Gastroesophageal sphincter (tissue), 4 donors: ENCODE measurements at regions not wholly inside any gene's neighbourhood (a gene's known extent, or its start where the extent isn't known, plus 50 kb on each side); places are given as distances from the start of the nearest gene placed in this dataset.

ENCODE experiments used
- ATAC-seq: fragments of 150-250 bp; one replicate; pipeline ENCODE4 v1.9.1; 2016; ENCODE audit warnings: mild to moderate bottlenecking, moderate library complexity
- H3K27ac ChIP-seq, 4 donors: fragments of 200-600 bp; sonication (generic) in 3 of 4; 1 replicate in 3 of 4; 2 replicates in 1 of 4; pipeline ENCODE4 v1.5.1; 2016 to 2019
- H3K27me3 ChIP-seq: fragments of 200-600 bp; sonication (generic); one replicate; pipeline ENCODE4 v1.5.1; 2019
- H3K36me3 ChIP-seq, 2 donors: fragments of 200-600 bp; sonication (generic); one replicate each; pipeline ENCODE4 v1.5.1; 2019; ENCODE audit warnings: control low read depth in 1 of 2
- H3K4me1 ChIP-seq, 3 donors: fragments of 200-600 bp; sonication (generic); 1 replicate in 2 of 3; 2 replicates in 1 of 3; pipeline ENCODE4 v1.5.1; 2016 to 2019; ENCODE audit warnings: control low read depth in 2 of 3
- H3K4me3 ChIP-seq, 2 donors: fragments of 200-600 bp; sonication (generic); one replicate each; pipeline ENCODE4 v1.5.1; 2019; ENCODE audit warnings: mild to moderate bottlenecking in 1 of 2, moderate library complexity in 1 of 2
- H3K9me3 ChIP-seq, 3 donors: fragments of 200-600 bp; sonication (generic); one replicate each; pipeline ENCODE4 v1.5.1; 2017 to 2019; ENCODE audit warnings: control low read depth in 2 of 3
- CTCF ChIP-seq, 4 experiments: fragments of 200-600 bp in 2 of 4; fragments of 450-650 bp in 2 of 4; sonication (generic) in 1 of 4; IDR thresholded peaks; one replicate each; pipeline ENCODE4 v1.5.1; 2017 to 2019; ENCODE audit warnings: antibody characterized with exemption in 4 of 4, mild to moderate bottlenecking in 2 of 4, moderate library complexity in 2 of 4
- EP300 ChIP-seq: sonication (generic); formaldehyde crosslinking; IDR thresholded peaks from one replicate; pipeline ENCODE4 v1.6.1; 2017; ENCODE audit warnings: antibody characterized with exemption, mild to moderate bottlenecking
- POLR2A ChIP-seq, 2 donors: fragments of 450-650 bp; IDR thresholded peaks; one replicate each; pipeline ENCODE4 v1.6.1; 2017; ENCODE audit warnings: antibody characterized with exemption in 2 of 2, mild to moderate bottlenecking in 2 of 2, moderate library complexity in 1 of 2
- POLR2AphosphoS5 ChIP-seq: sonication (generic); formaldehyde crosslinking; IDR thresholded peaks from one replicate; pipeline ENCODE4 v1.6.1; 2017; ENCODE audit warnings: antibody characterized with exemption
- WGBS, 2 donors: methylation state at CpG; one replicate each; pipeline ENCODE4 v1.1.5; 2018; ENCODE audit warnings: low coverage in 1 of 2; 5-methylcytosine and 5-hydroxymethylcytosine counted together

DNA sequence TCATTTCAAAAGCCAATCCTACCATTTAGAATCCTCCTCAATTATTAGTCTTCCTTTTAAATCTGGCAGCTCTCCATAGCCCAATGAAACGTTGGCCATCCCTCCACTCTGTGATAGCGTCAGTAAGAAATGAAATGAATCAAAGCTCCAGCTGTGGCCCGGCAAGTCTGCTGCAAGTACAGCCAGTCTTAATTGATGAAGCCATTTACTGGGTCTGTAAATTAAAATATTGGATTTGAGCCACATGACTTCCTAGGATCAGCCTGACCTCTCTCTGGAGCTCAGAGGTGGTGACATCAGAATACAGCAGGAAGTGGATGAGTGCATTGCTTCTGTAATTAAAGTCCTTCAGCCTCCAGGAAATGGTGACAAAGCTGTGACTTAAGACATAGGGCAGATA is 347.0 kb upstream of the LMCD1 start:
- no peak for TF ChIP-seq EP300
- no peak for TF ChIP-seq CTCF (IDR thresholded peaks at IDR 0.05)
- TF ChIP-seq POLR2AphosphoS5 = no peak
- no peak for TF ChIP-seq POLR2A (IDR thresholded peaks at IDR 0.05)
- no peak for ATAC-seq
- 44 to 46% methylated on average over 3 of the region's 3 CpGs for WGBS, 2 donors

DNA sequence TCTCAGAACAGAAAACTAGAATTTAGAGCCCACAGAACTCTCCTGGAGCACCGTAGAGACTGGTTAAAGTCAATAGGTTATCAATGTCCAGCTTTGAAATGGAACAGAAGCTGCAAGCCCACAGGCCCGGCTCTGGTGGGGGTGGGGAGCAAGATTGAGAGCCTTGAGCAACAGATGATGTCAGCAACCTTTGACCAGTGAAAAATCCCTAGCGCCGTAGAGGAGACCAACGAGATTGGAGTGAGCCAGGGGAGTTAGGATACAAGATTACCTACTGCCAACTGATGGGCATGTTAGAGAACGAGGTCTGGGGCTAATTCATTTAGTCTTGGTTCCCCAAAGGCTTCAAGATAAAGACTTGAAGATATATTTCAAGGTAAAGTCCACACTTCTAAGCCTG is 345.5 kb upstream of the LMCD1 start:
- Histone ChIP-seq H3K27ac (no peak overlapping the region), H3K9me3 (no peaks in the 10 kb centered on the region), H3K36me3 (no peaks in the 10 kb centered on the region), H3K4me1 (no peaks in the 10 kb centered on the region), H3K4me3 (no peak overlapping the region), H3K27me3 (no peaks in the 10 kb centered on the region)
- 64 to 73% methylated on average over 3 to 6 of the region's 6 CpGs for WGBS, 2 donors
- TF ChIP-seq EP300 = no peak
- no peak for TF ChIP-seq POLR2AphosphoS5
- no peak for TF ChIP-seq CTCF (IDR thresholded peaks at IDR 0.05)
- no peak for TF ChIP-seq POLR2A (IDR thresholded peaks at IDR 0.05)
- ATAC-seq = no peak

More for the DNA sequence above, 347.0 kb upstream of the LMCD1 start:
- Histone ChIP-seq H3K36me3 (no peaks in the 10 kb centered on the region), H3K9me3 (no peaks in the 10 kb centered on the region), H3K4me3 (no peak overlapping the region), H3K4me1 (no peaks in the 10 kb centered on the region), H3K27ac (no peak overlapping the region), H3K27me3 (no peaks in the 10 kb centered on the region)

GRCh38 chr3:8156831-8157230 is 344.8 kb upstream of the LMCD1 start:
- H3K4me1 ChIP-seq = no peaks in the 10 kb centered on the region

DNA sequence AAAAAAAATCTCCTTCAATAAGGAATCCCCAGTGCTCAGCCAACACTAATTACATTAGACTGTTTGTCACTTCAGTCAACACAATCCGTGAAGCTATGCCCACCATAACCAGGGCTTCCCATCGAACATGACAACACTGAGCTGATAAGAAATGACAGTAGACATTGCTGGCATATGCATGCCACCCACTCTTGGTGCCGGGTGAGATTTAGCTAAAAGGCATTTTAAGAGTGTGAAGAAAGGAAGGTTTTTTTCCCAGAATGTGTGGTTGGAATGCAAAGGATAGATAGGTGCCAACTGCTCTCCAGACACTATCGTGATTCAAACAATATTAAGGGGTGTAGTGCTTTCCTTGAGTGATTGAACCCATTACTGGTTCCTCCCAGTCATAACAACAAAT is 344.0 kb upstream of the LMCD1 start:
- no peaks in the 10 kb centered on the region for H3K4me1 ChIP-seq
- 75 to 82% methylated on average over 3 to 4 of the region's 4 CpGs for WGBS, 2 donors
- no peak for ATAC-seq
- H3K27me3 ChIP-seq = no peaks in the 10 kb centered on the region
- H3K27ac ChIP-seq = no peak overlapping the region
- no peaks in the 10 kb centered on the region for H3K36me3 ChIP-seq
- no peak overlapping the region for H3K4me3 ChIP-seq
- no peaks in the 10 kb centered on the region for H3K9me3 ChIP-seq
- TF ChIP-seq EP300 = no peak
- TF ChIP-seq POLR2A (IDR thresholded peaks at IDR 0.05) = no peak
- no peak for TF ChIP-seq CTCF (IDR thresholded peaks at IDR 0.05)
- TF ChIP-seq POLR2AphosphoS5 = no peak

More at GRCh38 chr3:8156831-8157230, 344.8 kb upstream of the LMCD1 start:
- Histone ChIP-seq H3K27ac (no peak overlapping the region), H3K27me3 (no peaks in the 10 kb centered on the region), H3K9me3 (no peaks in the 10 kb centered on the region), H3K36me3 (no peaks in the 10 kb centered on the region), H3K4me3 (no peak overlapping the region)
- TF ChIP-seq EP300 = no peak
- TF ChIP-seq POLR2A (IDR thresholded peaks at IDR 0.05) = no peak
- TF ChIP-seq POLR2AphosphoS5 = no peak
- no peak for TF ChIP-seq CTCF (IDR thresholded peaks at IDR 0.05)
- WGBS, 2 donors = 94 to 100% methylated on average over 1 to 2 of the region's 2 CpGs
- no peak for ATAC-seq

GRCh38 chr3:8164145-8164544 is 337.5 kb upstream of the LMCD1 start:
- Histone ChIP-seq H3K27me3 (no peaks in the 10 kb centered on the region), H3K27ac (no peak overlapping the region), H3K4me3 (no peak overlapping the region), H3K36me3 (no peaks in the 10 kb centered on the region), H3K9me3 (peaks cover 0 to 8% (median 0%) of the 10 kb centered on the region in 3 donors), H3K4me1 (no peaks in the 10 kb centered on the region)
- TF ChIP-seq POLR2A (IDR thresholded peaks at IDR 0.05) (no peak), CTCF (IDR thresholded peaks at IDR 0.05) (no peak), EP300 (no peak)
- ATAC-seq = no peak
- 100% methylated on average over 1 of the region's 1 CpG for WGBS, 2 donors
